ENCODE measurements at regions not wholly inside any gene's neighbourhood (a gene's known extent, or its start where the extent isn't known, plus 50 kb on each side); places are given as distances from the start of the nearest gene placed in this dataset.

- peak overlapping the region; percentile 26 for H3K4me3 ChIP-seq (ENCODE audit: low read depth, low read length)
- peak; percentile 72 for DNase-seq (ENCODE audit: low read depth)
Observed at GRCh38 chr4:129342819-129343408, 247.0 kb downstream of the C4orf33 start.

DNA sequence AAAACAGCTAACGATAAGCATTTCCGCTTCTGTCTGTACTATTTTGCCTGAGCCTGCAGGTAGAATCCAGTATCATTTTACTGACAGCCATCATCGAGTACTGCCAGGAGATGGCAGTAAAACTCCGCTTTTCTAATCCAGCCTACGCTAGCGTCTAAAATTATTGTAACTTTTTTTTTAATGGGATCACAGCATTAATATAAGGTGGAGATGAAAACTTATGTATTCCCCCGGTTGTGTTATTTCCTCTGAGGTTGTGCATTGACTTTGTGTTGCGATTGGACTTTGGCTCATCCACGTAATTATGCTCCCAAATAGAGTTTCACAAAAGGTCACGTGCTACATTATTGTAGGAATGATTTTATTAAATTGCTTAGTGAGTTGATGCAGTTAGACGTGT is 248.1 kb downstream of the C4orf33 start:
- no peak for DNase-seq (ENCODE audit: low read depth)
- H3K4me3 ChIP-seq (ENCODE audit: low read depth, low read length), result peak overlapping the region; percentile 8

DNA sequence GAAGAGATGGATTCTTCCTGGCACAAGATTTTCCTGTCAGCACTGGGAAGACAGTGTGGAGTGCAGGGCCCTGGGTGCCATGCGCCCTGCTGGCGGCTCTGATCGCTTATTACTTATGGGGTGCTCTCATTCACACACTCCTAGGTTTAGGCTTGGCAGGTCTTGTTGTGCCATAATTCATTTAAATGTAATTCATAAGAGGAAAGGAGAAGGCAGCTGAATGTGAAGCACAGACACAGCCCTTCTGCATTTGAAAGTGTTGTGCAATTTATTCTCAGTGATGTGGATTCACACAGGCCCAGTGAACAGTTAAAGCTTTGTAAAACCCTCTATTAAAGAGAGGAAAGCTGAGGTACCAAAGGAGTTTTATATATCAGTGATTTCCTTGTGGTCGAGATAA is 249.7 kb downstream of the C4orf33 start:
- H3K4me3 ChIP-seq (ENCODE audit: low read depth, low read length), result no peak overlapping the region
- DNase-seq (ENCODE audit: low read depth), result no peak

DNA sequence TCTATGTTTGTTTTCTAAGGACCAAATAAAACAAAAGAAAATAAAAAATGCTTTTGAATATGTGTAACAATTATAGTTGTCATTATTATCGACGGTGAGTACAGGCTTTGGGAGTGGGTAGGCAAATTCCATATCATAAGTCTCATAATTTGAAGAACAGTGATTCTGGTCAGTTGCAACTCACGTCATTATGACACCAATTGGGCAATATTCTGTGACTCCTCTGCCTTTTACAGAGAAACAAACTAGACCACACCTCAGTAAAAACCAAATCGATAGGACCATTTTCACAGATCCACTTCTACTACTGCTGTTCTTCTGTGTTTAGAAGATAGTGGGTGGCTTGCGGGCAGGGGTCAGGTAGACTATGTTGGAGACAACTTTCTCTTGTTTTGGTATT is 250.1 kb downstream of the C4orf33 start:
- no peak overlapping the region for H3K4me3 ChIP-seq (ENCODE audit: low read depth, low read length)
- DNase-seq (ENCODE audit: low read depth), result no peak

DNA sequence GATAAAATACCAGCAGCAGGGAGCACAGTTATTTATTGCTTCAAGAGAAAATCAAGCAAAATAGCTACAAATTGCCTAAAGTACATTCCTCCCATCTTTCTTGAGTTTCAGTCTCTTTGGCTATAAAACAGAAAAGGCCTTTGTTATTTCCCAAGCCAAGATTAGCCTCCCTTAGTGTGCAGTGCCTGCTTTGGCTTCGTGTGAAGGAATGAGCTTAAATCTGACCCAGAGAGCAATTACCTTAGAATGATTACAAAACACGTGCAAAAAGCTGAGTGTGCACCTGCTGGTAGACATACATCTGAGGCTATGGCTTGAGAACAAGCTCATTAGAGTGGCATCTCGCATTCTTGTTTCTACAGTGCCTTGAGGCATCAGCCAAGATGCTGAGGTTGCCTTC is 250.8 kb downstream of the C4orf33 start:
- no peak overlapping the region for H3K4me3 ChIP-seq (ENCODE audit: low read depth, low read length)
- no peak for DNase-seq (ENCODE audit: low read depth)

DNA sequence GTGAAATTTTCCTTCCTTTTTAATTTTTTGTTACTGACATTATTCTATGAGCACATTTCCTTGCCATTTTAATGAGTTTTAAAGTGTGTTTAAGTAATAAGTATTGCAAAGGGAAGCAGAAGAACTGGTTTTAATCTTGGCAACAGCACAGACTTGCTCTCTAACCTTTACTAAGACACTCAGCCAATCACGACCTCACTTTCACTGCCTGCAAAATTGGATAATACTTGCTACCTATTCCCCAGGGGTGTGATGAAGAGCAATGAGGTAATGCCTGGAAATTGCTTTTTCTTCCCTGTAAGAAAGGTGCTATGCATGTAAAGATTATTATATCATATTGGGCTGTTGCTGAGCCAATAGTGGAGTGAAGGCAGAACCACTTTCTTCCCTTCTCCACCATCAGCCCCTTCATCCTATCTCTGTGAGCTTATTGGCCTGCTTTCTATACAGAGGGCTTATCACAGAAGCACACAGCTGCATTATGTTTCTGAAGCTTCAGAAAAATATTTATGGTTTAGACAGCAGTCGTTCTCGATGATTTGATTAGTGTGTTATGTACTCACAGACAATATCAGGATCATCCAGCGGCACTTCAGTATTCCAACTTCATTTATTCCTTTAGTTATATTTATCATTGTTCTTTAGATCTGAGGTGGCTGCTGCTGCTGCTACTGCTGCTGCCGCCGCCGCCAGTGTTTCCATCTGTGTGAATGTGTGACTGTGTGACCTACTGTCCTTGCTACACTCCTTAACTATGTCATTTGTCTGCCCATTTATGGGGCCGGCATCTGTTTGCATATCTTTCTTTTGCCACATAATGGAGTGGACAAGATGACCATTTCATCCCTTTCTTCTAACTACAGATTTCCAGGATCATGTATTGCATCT is 255.1 kb downstream of the C4orf33 start:
- no peak overlapping the region for H3K4me3 ChIP-seq (ENCODE audit: low read depth, low read length)
- no peak for DNase-seq (ENCODE audit: low read depth)

DNA sequence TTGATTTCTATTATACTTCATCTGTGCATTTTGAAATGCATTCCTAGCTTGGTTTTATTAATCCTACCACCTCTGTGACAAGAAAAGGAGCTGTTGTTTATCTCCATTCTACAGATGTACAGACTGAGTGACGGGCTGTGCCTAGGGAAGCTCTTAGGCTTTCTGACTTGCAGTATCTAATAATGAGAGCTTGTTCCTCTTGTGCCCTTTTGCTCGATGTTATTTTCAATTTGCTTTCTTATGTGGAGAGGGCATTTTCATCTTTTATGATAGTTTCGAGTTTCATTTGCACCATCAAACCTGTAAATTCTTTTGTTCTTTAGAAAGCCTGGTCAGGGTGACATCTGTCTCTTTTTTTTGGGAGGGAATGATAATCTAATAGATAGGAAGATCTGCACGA is 256.5 kb downstream of the C4orf33 start:
- DNase-seq (ENCODE audit: low read depth), result no peak
- H3K4me3 ChIP-seq (ENCODE audit: low read depth, low read length), result no peak overlapping the region

DNA sequence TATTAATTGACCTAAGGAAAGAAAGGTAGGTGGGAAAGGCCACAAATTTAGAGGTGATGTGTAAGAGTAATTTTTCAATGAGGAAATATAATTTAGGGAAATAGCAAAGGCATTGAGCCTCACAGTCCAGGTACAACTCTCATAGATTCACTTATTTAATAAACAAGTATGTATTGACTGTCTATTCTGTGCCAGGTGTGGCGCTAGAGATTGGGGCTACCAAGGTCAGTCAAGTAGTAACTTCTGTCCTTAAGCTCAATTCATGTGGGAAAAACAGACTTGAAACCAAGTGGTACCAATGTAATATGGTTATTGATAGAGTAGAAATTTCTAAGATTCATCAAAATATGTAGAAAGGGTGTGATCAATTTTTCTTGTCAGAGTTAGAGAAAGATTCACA is 257.5 kb downstream of the C4orf33 start:
- no peak for DNase-seq (ENCODE audit: low read depth)
- no peak overlapping the region for H3K4me3 ChIP-seq (ENCODE audit: low read depth, low read length)

GRCh38 chr4:129355031-129355430 is 259.1 kb downstream of the C4orf33 start:
- no peak for DNase-seq (ENCODE audit: low read depth)
- H3K4me3 ChIP-seq (ENCODE audit: low read depth, low read length), result no peak overlapping the region

DNA sequence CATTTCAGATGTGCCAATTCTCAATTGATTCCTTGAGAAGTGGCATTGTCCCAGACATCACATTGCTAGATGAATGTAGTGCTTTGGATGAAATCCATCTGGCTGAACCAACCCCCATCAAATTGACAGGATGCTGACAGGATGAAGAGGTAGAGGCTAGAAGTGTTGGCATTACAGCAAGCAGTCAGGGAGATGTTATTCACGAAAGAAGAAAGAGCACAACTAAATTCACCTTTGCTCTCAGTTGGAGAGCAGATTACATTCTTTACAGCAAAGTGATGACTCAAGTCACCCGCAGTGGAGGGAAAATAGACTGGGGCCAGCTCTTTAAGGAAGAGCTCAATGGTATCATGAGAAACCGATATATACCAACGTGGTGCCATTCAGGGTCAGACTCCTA is 259.6 kb downstream of the C4orf33 start:
- H3K4me3 ChIP-seq (ENCODE audit: low read depth, low read length), result no peak overlapping the region
- no peak for DNase-seq (ENCODE audit: low read depth)

GRCh38 chr4:129358571-129358970 is 262.6 kb downstream of the C4orf33 start:
- peak; percentile 69 for DNase-seq (ENCODE audit: low read depth)
- H3K4me3 ChIP-seq (ENCODE audit: low read depth, low read length), result no peak overlapping the region

DNA sequence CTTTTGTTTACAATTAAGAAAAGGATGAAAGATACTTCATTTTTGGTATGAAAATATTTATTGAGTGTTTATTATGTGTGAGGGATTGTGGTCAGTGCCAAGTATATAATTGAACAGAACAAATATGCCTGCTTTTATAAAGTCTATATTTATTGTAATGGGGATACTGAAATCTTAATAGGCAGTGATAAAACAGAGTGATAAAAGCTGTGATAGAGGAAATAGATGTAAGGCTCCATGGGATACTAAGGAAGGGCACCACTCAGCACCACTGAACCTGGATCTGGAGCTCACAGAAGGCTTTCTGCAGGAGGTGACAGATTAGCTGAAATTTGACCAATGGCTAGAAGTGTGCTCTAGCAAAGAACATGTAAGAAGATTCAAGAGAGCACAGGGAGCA is 263.5 kb downstream of the C4orf33 start:
- no peak overlapping the region for H3K4me3 ChIP-seq (ENCODE audit: low read depth, low read length)
- no peak for DNase-seq (ENCODE audit: low read depth)

DNA sequence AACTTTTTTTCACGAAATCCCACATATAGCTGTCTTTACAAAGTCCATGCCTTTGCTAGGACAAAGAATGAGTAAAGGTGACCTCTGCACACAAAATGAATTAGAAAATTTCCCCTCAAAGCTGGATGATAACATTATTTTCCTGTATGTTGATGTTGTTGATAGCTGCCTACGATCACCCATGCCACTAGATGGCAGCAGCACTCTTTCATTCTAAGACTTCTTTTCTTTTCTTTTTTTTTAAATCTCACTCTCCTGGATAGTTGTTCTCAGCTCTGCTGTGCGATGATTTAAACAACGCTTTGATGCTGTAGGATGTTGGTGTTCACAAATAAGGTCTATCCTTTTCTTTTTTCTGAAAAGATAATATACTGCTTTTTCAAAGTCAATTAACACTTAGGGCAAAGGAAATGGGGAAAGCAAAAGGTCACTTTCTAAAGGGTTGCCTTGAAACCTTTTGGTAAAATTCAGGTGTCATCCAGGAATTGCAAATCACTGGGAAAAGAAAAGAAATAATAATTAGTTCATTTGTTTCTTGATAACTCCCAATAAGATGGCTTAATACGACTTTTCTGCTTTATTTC is 266.8 kb downstream of the C4orf33 start:
- DNase-seq (ENCODE audit: low read depth), result no peak
- no peak overlapping the region for H3K4me3 ChIP-seq (ENCODE audit: low read depth, low read length)

DNA sequence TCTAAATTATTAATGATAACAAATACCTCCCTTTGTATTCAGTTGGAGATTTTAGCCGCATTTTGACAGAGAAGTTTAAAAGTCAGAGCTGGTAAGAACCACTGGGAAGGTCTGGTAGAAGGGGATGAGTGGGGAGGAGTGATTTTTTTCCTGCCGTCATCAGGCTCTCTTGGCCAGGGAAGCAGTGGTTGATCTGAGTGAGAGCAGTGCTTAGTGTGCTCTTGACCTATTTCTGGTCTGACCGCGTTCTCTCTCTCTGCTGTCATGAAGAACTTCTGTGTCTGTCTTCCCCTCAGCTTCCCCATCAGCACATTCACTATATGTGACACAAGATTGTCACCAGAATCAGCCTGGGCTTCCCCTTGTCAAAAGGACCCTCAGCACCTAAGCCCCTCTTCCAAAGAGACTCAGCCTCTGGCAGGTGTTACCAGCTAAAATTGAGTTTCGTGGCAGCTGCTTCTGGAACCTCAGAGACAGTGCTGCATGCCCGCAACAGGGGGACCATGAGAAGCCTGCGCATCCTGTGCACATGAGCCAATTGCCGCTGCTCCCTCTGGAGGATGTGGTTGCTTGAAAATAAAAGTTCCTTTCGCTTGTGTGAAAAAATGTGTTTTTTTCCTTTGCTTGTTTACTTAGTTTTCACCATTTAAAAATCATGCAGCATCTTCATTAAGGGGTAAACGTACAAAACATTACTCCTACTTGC is 268.9 kb downstream of the C4orf33 start:
- H3K4me3 ChIP-seq (ENCODE audit: low read depth, low read length), result no peak overlapping the region
- no peak for DNase-seq (ENCODE audit: low read depth)

- no peak for DNase-seq (ENCODE audit: low read depth)
Observed at GRCh38 chr4:129369361-129370010, 273.5 kb downstream of the C4orf33 start.

GRCh38 chr4:129371065-129371464 is 275.1 kb downstream of the C4orf33 start:
- H3K4me3 ChIP-seq (ENCODE audit: low read depth, low read length), result no peak overlapping the region
- DNase-seq (ENCODE audit: low read depth), result no peak

More at GRCh38 chr4:129369361-129370010, 273.5 kb downstream of the C4orf33 start:
- no peak overlapping the region for H3K4me3 ChIP-seq (ENCODE audit: low read depth, low read length)

DNA sequence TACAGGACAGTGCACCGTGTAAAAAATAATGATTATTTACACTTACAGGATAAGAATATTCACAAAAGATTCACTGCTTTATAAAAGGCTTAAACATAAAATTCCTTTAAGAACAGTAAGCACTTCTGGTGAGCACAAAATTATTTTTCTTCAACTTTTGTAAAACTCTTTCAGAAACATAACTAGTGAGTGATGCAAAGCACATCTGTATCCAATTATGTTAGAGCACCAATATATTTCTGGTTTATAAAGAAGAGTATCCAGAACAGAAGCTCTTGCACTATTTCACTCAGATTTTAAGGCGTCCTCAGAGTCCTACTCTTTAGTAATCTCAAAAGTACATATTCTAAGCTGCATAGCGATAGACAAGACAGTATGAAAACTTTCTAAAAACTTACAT is 276.0 kb downstream of the C4orf33 start:
- DNase-seq (ENCODE audit: low read depth), result no peak
- H3K4me3 ChIP-seq (ENCODE audit: low read depth, low read length), result no peak overlapping the region

DNA sequence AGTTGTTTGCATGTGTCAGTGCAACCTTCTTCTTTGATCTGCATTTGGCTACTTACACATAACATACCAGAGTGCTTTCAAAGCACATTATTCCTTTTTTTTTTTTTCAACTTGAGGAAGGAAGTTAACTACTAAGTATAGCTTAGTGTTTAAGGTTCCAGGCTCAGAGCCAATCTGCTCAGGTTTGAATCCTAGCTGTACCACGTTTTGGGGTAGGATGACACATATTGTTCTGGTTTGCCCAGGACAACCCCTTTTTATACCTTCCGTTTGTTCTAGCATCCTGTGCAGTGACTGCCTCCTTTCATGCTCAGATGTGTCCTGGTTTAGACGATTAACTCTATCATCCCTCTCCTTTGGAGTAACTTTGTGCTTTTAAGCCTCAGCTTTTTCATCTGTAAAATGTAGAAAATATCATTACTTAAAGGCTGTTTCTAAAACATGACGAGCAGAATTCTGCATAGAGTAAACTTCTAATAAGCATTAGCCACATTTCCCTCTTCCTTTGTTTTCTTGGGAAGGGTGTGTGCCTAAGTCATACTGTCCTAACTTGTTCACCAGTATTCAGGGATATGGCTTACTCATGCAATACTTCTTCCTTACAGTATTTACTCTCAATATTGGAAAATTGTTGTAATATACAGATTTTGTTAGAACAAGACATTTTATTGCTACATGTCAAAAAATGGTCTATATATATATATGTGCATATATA is 281.3 kb downstream of the C4orf33 start:
- no peak overlapping the region for H3K4me3 ChIP-seq (ENCODE audit: low read depth, low read length)
- no peak for DNase-seq (ENCODE audit: low read depth)

DNA sequence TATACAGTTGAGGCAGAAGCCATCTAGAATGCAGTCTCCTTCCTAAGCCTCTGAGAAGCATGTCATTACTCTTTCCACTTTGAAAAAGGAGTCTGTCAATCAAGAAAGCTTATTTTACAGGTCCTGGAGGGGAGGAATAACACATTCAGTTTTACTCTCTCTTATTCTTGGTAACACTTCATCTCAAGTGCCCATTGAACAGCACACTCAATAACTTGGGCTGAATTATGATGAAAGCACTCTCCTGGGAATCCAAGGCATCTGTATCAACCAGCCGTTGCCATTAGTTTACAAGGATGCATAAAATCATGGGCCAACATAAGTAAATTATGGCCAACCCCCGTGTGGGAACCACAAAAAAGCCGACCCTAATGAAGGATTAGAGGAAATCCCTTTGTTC is 282.4 kb downstream of the C4orf33 start:
- DNase-seq (ENCODE audit: low read depth), result no peak
- no peak overlapping the region for H3K4me3 ChIP-seq (ENCODE audit: low read depth, low read length)

All from skeletal muscle cell (primary cell).